ENCODE measurements at regions not wholly inside any gene's neighbourhood (a gene's known extent, or its start where the extent isn't known, plus 50 kb on each side); places are given as distances from the start of the nearest gene placed in this dataset.

- Histone ChIP-seq H3K27me3 (ENCODE audit: control insufficient read depth in 1 of 2, insufficient read depth in 2 of 2, low read length in 1 of 2) (no peaks in the 10 kb centered on the region), H3K27ac (ENCODE audit: low read depth in 1 of 2, low read length in 2 of 2) (no peak overlapping the region), H3K36me3 (ENCODE audit: control insufficient read depth in 1 of 2, insufficient read depth in 2 of 2, low read length in 1 of 2) (no peaks in the 10 kb centered on the region), H3K4me1 (ENCODE audit: control insufficient read depth in 1 of 2, insufficient read depth in 2 of 2, low read length in 2 of 2) (peaks cover 0 to 5% of the 10 kb centered on the region in 2 donors), H3K9me3 (ENCODE audit: control insufficient read depth, low read length) (no peaks in the 10 kb centered on the region), H3K4me3 (ENCODE audit: low read length in 2 of 2) (no peak overlapping the region)
- WGBS, 2 donors: 79 to 80% methylated on average over 1 of the region's 1 CpG
- intact Hi-C loops (cut with DNase I): no loop called here
- no peak for DNase-seq
- ATAC-seq (ENCODE audit: low FRiP score): no peak
These were observed 74.2 kb upstream of the TLR3 start for GRCh38 chr4:185994750-185995149.

GRCh38 chr4:185995665-185996064, 73.3 kb upstream of the TLR3 start:
- no peaks in the 10 kb centered on the region for H3K36me3 ChIP-seq (ENCODE audit: control insufficient read depth in 1 of 2, insufficient read depth in 2 of 2, low read length in 1 of 2)
- no peak for ATAC-seq (ENCODE audit: low FRiP score)
- DNase-seq: no peak
- intact Hi-C loops (cut with DNase I): no loop called here
- H3K4me3 ChIP-seq (ENCODE audit: low read length in 2 of 2): no peak overlapping the region
- peak overlapping the region in 1 of 2 donors; percentile 20 for H3K27ac ChIP-seq (ENCODE audit: low read depth in 1 of 2, low read length in 2 of 2)
- WGBS, 2 donors: 94 to 97% methylated on average over 6 of the region's 6 CpGs
- H3K9me3 ChIP-seq (ENCODE audit: control insufficient read depth, low read length): no peaks in the 10 kb centered on the region
- H3K4me1 ChIP-seq (ENCODE audit: control insufficient read depth in 1 of 2, insufficient read depth in 2 of 2, low read length in 2 of 2): peaks cover 0 to 5% of the 10 kb centered on the region in 2 donors
- H3K27me3 ChIP-seq (ENCODE audit: control insufficient read depth in 1 of 2, insufficient read depth in 2 of 2, low read length in 1 of 2): no peaks in the 10 kb centered on the region

- no peaks in the 10 kb centered on the region for H3K36me3 ChIP-seq (ENCODE audit: control insufficient read depth in 1 of 2, insufficient read depth in 2 of 2, low read length in 1 of 2)
- H3K27ac ChIP-seq (ENCODE audit: low read depth in 1 of 2, low read length in 2 of 2): no peak overlapping the region
- H3K4me3 ChIP-seq (ENCODE audit: low read length in 2 of 2): no peak overlapping the region
- no peaks in the 10 kb centered on the region for H3K9me3 ChIP-seq (ENCODE audit: control insufficient read depth, low read length)
- H3K27me3 ChIP-seq (ENCODE audit: control insufficient read depth in 1 of 2, insufficient read depth in 2 of 2, low read length in 1 of 2): no peaks in the 10 kb centered on the region
- H3K4me1 ChIP-seq (ENCODE audit: control insufficient read depth in 1 of 2, insufficient read depth in 2 of 2, low read length in 2 of 2): peaks cover 0 to 5% of the 10 kb centered on the region in 2 donors
- 2 to 7% methylated on average over 7 of the region's 7 CpGs for WGBS, 2 donors
- intact Hi-C loops (cut with DNase I): no loop called here
- peak; percentile 76 to 84 for DNase-seq
- ATAC-seq (ENCODE audit: low FRiP score): peak; percentile 80
These were observed 71.7 kb upstream of the TLR3 start for GRCh38 chr4:185997296-185997695.

- Histone ChIP-seq H3K27ac (ENCODE audit: low read depth in 1 of 2, low read length in 2 of 2) (peak overlapping the region; percentile 47 to 75), H3K27me3 (ENCODE audit: control insufficient read depth in 1 of 2, insufficient read depth in 2 of 2, low read length in 1 of 2) (no peaks in the 10 kb centered on the region), H3K36me3 (ENCODE audit: control insufficient read depth in 1 of 2, insufficient read depth in 2 of 2, low read length in 1 of 2) (no peaks in the 10 kb centered on the region), H3K4me3 (ENCODE audit: low read length in 2 of 2) (no peak overlapping the region), H3K9me3 (ENCODE audit: control insufficient read depth, low read length) (no peaks in the 10 kb centered on the region), H3K4me1 (ENCODE audit: control insufficient read depth in 1 of 2, insufficient read depth in 2 of 2, low read length in 2 of 2) (peaks cover 0 to 8% of the 10 kb centered on the region in 2 donors)
- ATAC-seq (ENCODE audit: low FRiP score) (no peak), DNase-seq (no peak)
- WGBS, 2 donors: 68 to 70% methylated on average over 5 of the region's 5 CpGs
- intact Hi-C loops (cut with DNase I): no loop called here
These were observed 70.2 kb upstream of the TLR3 start for GRCh38 chr4:185998791-185999190.

- Histone ChIP-seq H3K27ac (ENCODE audit: low read depth in 1 of 2, low read length in 2 of 2) (peak overlapping the region; percentile 47 to 75), H3K27me3 (ENCODE audit: control insufficient read depth in 1 of 2, insufficient read depth in 2 of 2, low read length in 1 of 2) (no peaks in the 10 kb centered on the region), H3K4me1 (ENCODE audit: control insufficient read depth in 1 of 2, insufficient read depth in 2 of 2, low read length in 2 of 2) (peaks cover 0 to 8% of the 10 kb centered on the region in 2 donors), H3K4me3 (ENCODE audit: low read length in 2 of 2) (no peak overlapping the region), H3K36me3 (ENCODE audit: control insufficient read depth in 1 of 2, insufficient read depth in 2 of 2, low read length in 1 of 2) (no peaks in the 10 kb centered on the region), H3K9me3 (ENCODE audit: control insufficient read depth, low read length) (no peaks in the 10 kb centered on the region)
- intact Hi-C loops (cut with DNase I): no loop called here
- ATAC-seq (ENCODE audit: low FRiP score) (no peak), DNase-seq (no peak)
- 5 to 7% methylated on average over 8 of the region's 8 CpGs for WGBS, 2 donors
These were observed 69.7 kb upstream of the TLR3 start for GRCh38 chr4:185999207-185999606.

GRCh38 chr4:186002853-186003252, 66.1 kb upstream of the TLR3 start:
- Histone ChIP-seq H3K4me3 (ENCODE audit: low read length in 2 of 2) (no peak overlapping the region), H3K27ac (ENCODE audit: low read depth in 1 of 2, low read length in 2 of 2) (peak overlapping the region; percentile 51 to 86), H3K36me3 (ENCODE audit: control insufficient read depth in 1 of 2, insufficient read depth in 2 of 2, low read length in 1 of 2) (no peaks in the 10 kb centered on the region), H3K27me3 (ENCODE audit: control insufficient read depth in 1 of 2, insufficient read depth in 2 of 2, low read length in 1 of 2) (no peaks in the 10 kb centered on the region), H3K9me3 (ENCODE audit: control insufficient read depth, low read length) (no peaks in the 10 kb centered on the region), H3K4me1 (ENCODE audit: control insufficient read depth in 1 of 2, insufficient read depth in 2 of 2, low read length in 2 of 2) (peaks cover 0 to 6% of the 10 kb centered on the region in 2 donors)
- DNase-seq: no peak
- ATAC-seq (ENCODE audit: low FRiP score): no peak
- 21 to 24% methylated on average over 9 of the region's 9 CpGs for WGBS, 2 donors
- intact Hi-C loops (cut with DNase I): no loop called here

- H3K36me3 ChIP-seq (ENCODE audit: control insufficient read depth in 1 of 2, insufficient read depth in 2 of 2, low read length in 1 of 2): no peaks in the 10 kb centered on the region
- H3K27ac ChIP-seq (ENCODE audit: low read depth in 1 of 2, low read length in 2 of 2): no peak overlapping the region
- 96% methylated on average over 6 of the region's 6 CpGs for WGBS, 2 donors
- H3K4me1 ChIP-seq (ENCODE audit: control insufficient read depth in 1 of 2, insufficient read depth in 2 of 2, low read length in 2 of 2): peaks cover 0 to 6% of the 10 kb centered on the region in 2 donors
- no peak for DNase-seq
- no peak for ATAC-seq (ENCODE audit: low FRiP score)
- intact Hi-C loops (cut with DNase I): no loop called here
- H3K27me3 ChIP-seq (ENCODE audit: control insufficient read depth in 1 of 2, insufficient read depth in 2 of 2, low read length in 1 of 2): no peaks in the 10 kb centered on the region
- no peak overlapping the region for H3K4me3 ChIP-seq (ENCODE audit: low read length in 2 of 2)
- H3K9me3 ChIP-seq (ENCODE audit: control insufficient read depth, low read length): no peaks in the 10 kb centered on the region
These were observed 65.2 kb upstream of the TLR3 start for GRCh38 chr4:186003746-186004145.

GRCh38 chr4:186008057-186008456, 60.9 kb upstream of the TLR3 start:
- Histone ChIP-seq H3K36me3 (ENCODE audit: control insufficient read depth in 1 of 2, insufficient read depth in 2 of 2, low read length in 1 of 2) (no peaks in the 10 kb centered on the region), H3K4me1 (ENCODE audit: control insufficient read depth in 1 of 2, insufficient read depth in 2 of 2, low read length in 2 of 2) (no peaks in the 10 kb centered on the region), H3K4me3 (ENCODE audit: low read length in 2 of 2) (no peak overlapping the region), H3K27ac (ENCODE audit: low read depth in 1 of 2, low read length in 2 of 2) (no peak overlapping the region), H3K27me3 (ENCODE audit: control insufficient read depth in 1 of 2, insufficient read depth in 2 of 2, low read length in 1 of 2) (no peaks in the 10 kb centered on the region), H3K9me3 (ENCODE audit: control insufficient read depth, low read length) (no peaks in the 10 kb centered on the region)
- DNase-seq: no peak
- WGBS, 2 donors: 89 to 92% methylated on average over 5 of the region's 5 CpGs
- intact Hi-C loops (cut with DNase I): no loop called here
- no peak for ATAC-seq (ENCODE audit: low FRiP score)

- intact Hi-C loops (cut with DNase I): no loop called here
These were observed 59.0 kb upstream of the TLR3 start for GRCh38 chr4:186009976-186010375.

More at GRCh38 chr4:186009976-186010375, 59.0 kb upstream of the TLR3 start:
- H3K36me3 ChIP-seq (ENCODE audit: control insufficient read depth in 1 of 2, insufficient read depth in 2 of 2, low read length in 1 of 2): no peaks in the 10 kb centered on the region
- no peak for DNase-seq
- no peaks in the 10 kb centered on the region for H3K9me3 ChIP-seq (ENCODE audit: control insufficient read depth, low read length)
- no peaks in the 10 kb centered on the region for H3K4me1 ChIP-seq (ENCODE audit: control insufficient read depth in 1 of 2, insufficient read depth in 2 of 2, low read length in 2 of 2)
- H3K4me3 ChIP-seq (ENCODE audit: low read length in 2 of 2): no peak overlapping the region
- ATAC-seq (ENCODE audit: low FRiP score): no peak
- no peaks in the 10 kb centered on the region for H3K27me3 ChIP-seq (ENCODE audit: control insufficient read depth in 1 of 2, insufficient read depth in 2 of 2, low read length in 1 of 2)
- no peak overlapping the region for H3K27ac ChIP-seq (ENCODE audit: low read depth in 1 of 2, low read length in 2 of 2)

Measured in aorta (tissue), 5 donors.